Gastrocnemius medialis (tissue), 4 donors: ENCODE measurements at regions not wholly inside any gene's neighbourhood (a gene's known extent, or its start where the extent isn't known, plus 50 kb on each side); places are given as distances from the start of the nearest gene placed in this dataset.

ENCODE experiments used
- ATAC-seq, 2 donors: fragments of 150-250 bp; one replicate each; pipeline ENCODE4 v1.9.1; 2016
- DNase-seq, 2 donors: peaks; one replicate each; pipeline ENCODE4 v3.0.0-alpha.2; 2019
- H3K27ac ChIP-seq, 4 donors: fragments of 200-600 bp; sonication (generic); 1 replicate in 1 of 4; 2 replicates in 3 of 4; pipeline ENCODE4 v1.5.1; 2016 to 2018; ENCODE audit warnings: mild to moderate bottlenecking in 2 of 4, moderate library complexity in 1 of 4
- H3K27me3 ChIP-seq, 3 donors: fragments of 200-600 bp; sonication (generic) in 2 of 3; 1 replicate in 1 of 3; 2 replicates in 2 of 3; pipeline versions ENCODE4 v1.5.1 to v1.6.0; 2016 to 2019; ENCODE audit warnings: mild to moderate bottlenecking in 1 of 3, moderate library complexity in 1 of 3
- H3K36me3 ChIP-seq, 2 donors: fragments of 200-600 bp; sonication (generic) in 1 of 2; one replicate each; pipeline ENCODE4 v1.5.1; 2017 to 2018
- H3K4me1 ChIP-seq, 2 donors: fragments of 200-600 bp; sonication (generic) in 1 of 2; one replicate each; pipeline ENCODE4 v1.5.1; 2016 to 2017; ENCODE audit warnings: mild to moderate bottlenecking in 2 of 2
- H3K4me3 ChIP-seq, 4 donors: fragments of 200-600 bp; sonication (generic) in 3 of 4; 1 replicate in 1 of 4; 2 replicates in 3 of 4; pipeline ENCODE4 v1.5.1; 2016 to 2019; ENCODE audit warnings: mild to moderate bottlenecking in 2 of 4
- H3K9me3 ChIP-seq, 3 donors: fragments of 200-600 bp; sonication (generic) in 2 of 3; 1 replicate in 1 of 3; 2 replicates in 2 of 3; pipeline ENCODE4 v1.5.1; 2016 to 2019
- CTCF ChIP-seq, 5 experiments: fragments of 450-650 bp in 3 of 5; fragments of 200-600 bp in 2 of 5; sonication (generic) in 2 of 5; IDR thresholded peaks in 4 of 5; conservative IDR thresholded peaks in 1 of 5; 1 replicate in 4 of 5; 2 replicates in 1 of 5; pipeline ENCODE4 v1.5.1; 2016 to 2019; ENCODE audit warnings: antibody characterized with exemption in 5 of 5, mild to moderate bottlenecking in 3 of 5, moderate library complexity in 3 of 5
- POLR2A ChIP-seq, 2 donors: fragments of 450-650 bp; IDR thresholded peaks; one replicate each; pipeline ENCODE4 v1.6.1; 2017; ENCODE audit warnings: antibody characterized with exemption in 2 of 2, mild to moderate bottlenecking in 2 of 2, moderate library complexity in 2 of 2
- in situ Hi-C, 4 donors: fragments of 200-750 bp; cut with MboI; loops; one replicate each; pipeline versions ENCODE4 v1.15.0 to v1.8.0; 2017; ENCODE audit warnings: low sequenced_read_pairs in 4 of 4
- intact Hi-C: fragments of 100-400 bp; cut with DNase I; formaldehyde crosslinking; loops from one replicate; pipeline ENCODE4 v1.15.1; 2023; ENCODE audit warnings: low total_unique reads

GRCh38 chr18:41724195-41724594, 230.8 kb upstream of the PIK3C3 start:
- Histone ChIP-seq H3K4me1 (no peaks in the 10 kb centered on the region), H3K4me3 (no peak overlapping the region), H3K36me3 (no peaks in the 10 kb centered on the region), H3K27me3 (no peaks in the 10 kb centered on the region), H3K27ac (no peak overlapping the region), H3K9me3 (no peaks in the 10 kb centered on the region)
- no peak for DNase-seq
- in situ Hi-C loops: no loop called here
- TF ChIP-seq CTCF (IDR thresholded peaks at IDR 0.05 in 4 of 5, conservative IDR thresholded peaks at IDR 0.05 in 1 of 5): no peak
- TF ChIP-seq POLR2A (IDR thresholded peaks at IDR 0.05): no peak
- intact Hi-C loops: no loop called here
- ATAC-seq: no peak

- Histone ChIP-seq H3K4me1 (no peaks in the 10 kb centered on the region), H3K27me3 (no peaks in the 10 kb centered on the region), H3K36me3 (no peaks in the 10 kb centered on the region), H3K27ac (no peak overlapping the region), H3K9me3 (no peaks in the 10 kb centered on the region), H3K4me3 (no peak overlapping the region)
- DNase-seq: no peak
- no peak for ATAC-seq
- in situ Hi-C loops: no loop called here
- intact Hi-C loops: no loop called here
- TF ChIP-seq CTCF (IDR thresholded peaks at IDR 0.05 in 4 of 5, conservative IDR thresholded peaks at IDR 0.05 in 1 of 5) (no peak), POLR2A (IDR thresholded peaks at IDR 0.05) (no peak)
These were observed 233.8 kb upstream of the PIK3C3 start for GRCh38 chr18:41721103-41721790.

- ATAC-seq (no peak), DNase-seq (no peak)
- intact Hi-C loops (no loop called here), in situ Hi-C loops (no loop called here)
- no peaks in the 10 kb centered on the region for H3K4me1 ChIP-seq
- no peaks in the 10 kb centered on the region for H3K9me3 ChIP-seq
- H3K27me3 ChIP-seq: no peaks in the 10 kb centered on the region
- TF ChIP-seq POLR2A (IDR thresholded peaks at IDR 0.05): no peak
- no peak for TF ChIP-seq CTCF (IDR thresholded peaks at IDR 0.05 in 4 of 5, conservative IDR thresholded peaks at IDR 0.05 in 1 of 5)
- H3K27ac ChIP-seq: no peak overlapping the region
- no peaks in the 10 kb centered on the region for H3K36me3 ChIP-seq
- H3K4me3 ChIP-seq: no peak overlapping the region
These were observed 234.8 kb upstream of the PIK3C3 start for GRCh38 chr18:41720226-41720625.

- no peak for ATAC-seq
These were observed 235.2 kb upstream of the PIK3C3 start for GRCh38 chr18:41719808-41720207.

More at GRCh38 chr18:41719808-41720207, 235.2 kb upstream of the PIK3C3 start:
- no peak overlapping the region for H3K4me3 ChIP-seq
- no peak for TF ChIP-seq POLR2A (IDR thresholded peaks at IDR 0.05)
- no peak for TF ChIP-seq CTCF (IDR thresholded peaks at IDR 0.05 in 4 of 5, conservative IDR thresholded peaks at IDR 0.05 in 1 of 5)
- no peaks in the 10 kb centered on the region for H3K36me3 ChIP-seq
- no peaks in the 10 kb centered on the region for H3K4me1 ChIP-seq
- H3K27me3 ChIP-seq: no peaks in the 10 kb centered on the region
- no peak for DNase-seq
- no peak overlapping the region for H3K27ac ChIP-seq
- no peaks in the 10 kb centered on the region for H3K9me3 ChIP-seq
- intact Hi-C loops: no loop called here
- in situ Hi-C loops: no loop called here
